ENCODE measurements at regions not wholly inside any gene's neighbourhood (a gene's known extent, or its start where the extent isn't known, plus 50 kb on each side); places are given as distances from the start of the nearest gene placed in this dataset.

DNA sequence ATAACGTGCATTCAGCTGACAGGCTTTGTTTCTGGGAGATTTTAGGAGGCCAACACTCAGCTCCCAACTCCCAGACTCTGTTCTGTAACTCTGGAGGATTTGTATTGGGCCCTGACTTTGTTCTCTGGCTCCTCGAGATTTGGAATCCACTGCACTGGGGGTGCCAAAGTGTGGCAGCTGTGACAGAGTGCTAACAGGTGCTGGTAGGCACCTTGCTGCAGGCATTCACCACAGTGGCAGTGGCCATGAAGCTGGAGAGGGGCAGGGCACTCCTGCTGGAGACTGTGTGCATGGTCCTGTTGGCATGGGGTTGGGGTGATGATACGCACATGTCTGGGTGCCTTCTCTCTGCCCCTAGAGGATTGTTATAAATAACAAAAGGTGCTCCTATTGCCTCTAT is 1094.9 kb upstream of the SLIT2 start:
- RAD21 ChIA-PET (ENCODE audit: unreplicated experiment): no interaction called here
- SMC1A ChIA-PET (ENCODE audit: uncharacterized antibody, unreplicated experiment): interaction anchor here (1.1 kb wide), 1 partner anchor 9 kb away, joined by 3 read pairs; no protein-coding TSS in a partner anchor
- Histone ChIP-seq H3K36me3 (ENCODE audit: control insufficient read depth in 2 of 2, insufficient read depth in 2 of 2, low read length in 1 of 2) (no peaks in the 10 kb centered on the region), H3K79me2 (ENCODE audit: control insufficient read depth, insufficient read depth, low read length) (no peaks in the 10 kb centered on the region), H2AFZ (ENCODE audit: control insufficient read depth, low read depth, low read length) (no peak overlapping the region), H3K4me1 (ENCODE audit: control insufficient read depth, insufficient read depth, low read length) (no peaks in the 10 kb centered on the region), H3K4me3 (no peak overlapping the region), H3K27ac (ENCODE audit: control insufficient read depth, insufficient read depth) (no peak overlapping the region), H4K20me1 (ENCODE audit: control insufficient read depth, insufficient read depth) (no peaks in the 10 kb centered on the region), H3K4me2 (ENCODE audit: control insufficient read depth, insufficient read depth) (no peak overlapping the region), H3K9me3 (replicated peaks; ENCODE audit: control insufficient read depth, insufficient read depth, low read length) (no peaks in the 10 kb centered on the region; the same call in 1 of the 3 replicates), H3K9ac (ENCODE audit: control insufficient read depth, insufficient read depth, low read length) (no peak overlapping the region), H3K27me3 (replicated peaks in 1 of 2; ENCODE audit: control insufficient read depth in 2 of 2, insufficient read depth in 2 of 2, low read length in 1 of 2) (no peaks in the 10 kb centered on the region)
- WGBS (ENCODE audit: insufficient coverage, insufficient replicate concordance, low lambda C conversion rate, missing lambda C conversion rate): 11% methylated on average over 3 of the region's 3 CpGs
- no peak for TF ChIP-seq GATAD2B (conservative IDR thresholded peaks at IDR 0.05; ENCODE audit: low read depth)
- no peak for TF ChIP-seq ASH2L (IDR thresholded peaks at IDR 0.05; ENCODE audit: borderline replicate concordance, low read depth)
- TF ChIP-seq, protein P1, sequence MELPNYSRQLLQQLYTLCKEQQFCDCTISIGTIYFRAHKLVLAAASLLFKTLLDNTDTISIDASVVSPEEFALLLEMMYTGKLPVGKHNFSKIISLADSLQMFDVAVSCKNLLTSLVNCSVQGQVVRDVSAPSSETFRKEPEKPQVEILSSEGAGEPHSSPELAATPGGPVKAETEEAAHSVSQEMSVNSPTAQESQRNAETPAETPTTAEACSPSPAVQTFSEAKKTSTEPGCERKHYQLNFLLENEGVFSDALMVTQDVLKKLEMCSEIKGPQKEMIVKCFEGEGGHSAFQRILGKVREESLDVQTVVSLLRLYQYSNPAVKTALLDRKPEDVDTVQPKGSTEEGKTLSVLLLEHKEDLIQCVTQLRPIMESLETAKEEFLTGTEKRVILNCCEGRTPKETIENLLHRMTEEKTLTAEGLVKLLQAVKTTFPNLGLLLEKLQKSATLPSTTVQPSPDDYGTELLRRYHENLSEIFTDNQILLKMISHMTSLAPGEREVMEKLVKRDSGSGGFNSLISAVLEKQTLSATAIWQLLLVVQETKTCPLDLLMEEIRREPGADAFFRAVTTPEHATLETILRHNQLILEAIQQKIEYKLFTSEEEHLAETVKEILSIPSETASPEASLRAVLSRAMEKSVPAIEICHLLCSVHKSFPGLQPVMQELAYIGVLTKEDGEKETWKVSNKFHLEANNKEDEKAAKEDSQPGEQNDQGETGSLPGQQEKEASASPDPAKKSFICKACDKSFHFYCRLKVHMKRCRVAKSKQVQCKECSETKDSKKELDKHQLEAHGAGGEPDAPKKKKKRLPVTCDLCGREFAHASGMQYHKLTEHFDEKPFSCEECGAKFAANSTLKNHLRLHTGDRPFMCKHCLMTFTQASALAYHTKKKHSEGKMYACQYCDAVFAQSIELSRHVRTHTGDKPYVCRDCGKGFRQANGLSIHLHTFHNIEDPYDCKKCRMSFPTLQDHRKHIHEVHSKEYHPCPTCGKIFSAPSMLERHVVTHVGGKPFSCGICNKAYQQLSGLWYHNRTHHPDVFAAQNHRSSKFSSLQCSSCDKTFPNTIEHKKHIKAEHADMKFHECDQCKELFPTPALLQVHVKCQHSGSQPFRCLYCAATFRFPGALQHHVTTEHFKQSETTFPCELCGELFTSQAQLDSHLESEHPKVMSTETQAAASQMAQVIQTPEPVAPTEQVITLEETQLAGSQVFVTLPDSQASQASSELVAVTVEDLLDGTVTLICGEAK (IDR thresholded peaks at IDR 0.05; ENCODE audit: borderline replicate concordance): no peak
- TF ChIP-seq, protein P2, sequence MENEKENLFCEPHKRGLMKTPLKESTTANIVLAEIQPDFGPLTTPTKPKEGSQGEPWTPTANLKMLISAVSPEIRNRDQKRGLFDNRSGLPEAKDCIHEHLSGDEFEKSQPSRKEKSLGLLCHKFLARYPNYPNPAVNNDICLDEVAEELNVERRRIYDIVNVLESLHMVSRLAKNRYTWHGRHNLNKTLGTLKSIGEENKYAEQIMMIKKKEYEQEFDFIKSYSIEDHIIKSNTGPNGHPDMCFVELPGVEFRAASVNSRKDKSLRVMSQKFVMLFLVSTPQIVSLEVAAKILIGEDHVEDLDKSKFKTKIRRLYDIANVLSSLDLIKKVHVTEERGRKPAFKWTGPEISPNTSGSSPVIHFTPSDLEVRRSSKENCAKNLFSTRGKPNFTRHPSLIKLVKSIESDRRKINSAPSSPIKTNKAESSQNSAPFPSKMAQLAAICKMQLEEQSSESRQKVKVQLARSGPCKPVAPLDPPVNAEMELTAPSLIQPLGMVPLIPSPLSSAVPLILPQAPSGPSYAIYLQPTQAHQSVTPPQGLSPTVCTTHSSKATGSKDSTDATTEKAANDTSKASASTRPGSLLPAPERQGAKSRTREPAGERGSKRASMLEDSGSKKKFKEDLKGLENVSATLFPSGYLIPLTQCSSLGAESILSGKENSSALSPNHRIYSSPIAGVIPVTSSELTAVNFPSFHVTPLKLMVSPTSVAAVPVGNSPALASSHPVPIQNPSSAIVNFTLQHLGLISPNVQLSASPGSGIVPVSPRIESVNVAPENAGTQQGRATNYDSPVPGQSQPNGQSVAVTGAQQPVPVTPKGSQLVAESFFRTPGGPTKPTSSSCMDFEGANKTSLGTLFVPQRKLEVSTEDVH (IDR thresholded peaks at IDR 0.05; ENCODE audit: low read depth, partially characterized antibody): no peak
- FAIRE-seq (no peak), ATAC-seq (no peak), DNase-seq (ENCODE audit: low read depth, low spot score) (no peak)
- in situ Hi-C loops (cut with MboI) (loop anchor here (25.0 kb wide), 1 partner anchor 106 kb away; no protein-coding TSS in a partner anchor), intact Hi-C loops (cut with micrococcal nuclease; ENCODE audit: unreplicated experiment) (no loop called here)
- BruUV-seq (replicated peaks): no TSS peak
- CTCF ChIA-PET: no interaction called here
- POLR2A ChIA-PET: no interaction called here

Measured in GM12878 (cell line).